Peyer's patch (tissue), 4 donors: ENCODE measurements at regions not wholly inside any gene's neighbourhood (a gene's known extent, or its start where the extent isn't known, plus 50 kb on each side); places are given as distances from the start of the nearest gene placed in this dataset.

ENCODE experiments used
- POLR2A ChIP-seq, 2 donors: fragments of 450-650 bp; IDR thresholded peaks; one replicate each; pipeline ENCODE4 v1.5.1; 2017; ENCODE audit warnings: antibody characterized with exemption in 2 of 2, mild to moderate bottlenecking in 2 of 2, moderate library complexity in 2 of 2
- TF ChIP-seq, protein P1 (sequence below), 6 experiments: fragments of 450-650 bp in 4 of 6; fragments of 200-600 bp in 2 of 6; sonication (generic) in 1 of 6; IDR thresholded peaks; one replicate each; pipeline ENCODE4 v1.5.1; 2017 to 2019; ENCODE audit warnings: antibody characterized with exemption in 6 of 6, mild to moderate bottlenecking in 3 of 6, moderate library complexity in 1 of 6

- TF ChIP-seq, protein P1, sequence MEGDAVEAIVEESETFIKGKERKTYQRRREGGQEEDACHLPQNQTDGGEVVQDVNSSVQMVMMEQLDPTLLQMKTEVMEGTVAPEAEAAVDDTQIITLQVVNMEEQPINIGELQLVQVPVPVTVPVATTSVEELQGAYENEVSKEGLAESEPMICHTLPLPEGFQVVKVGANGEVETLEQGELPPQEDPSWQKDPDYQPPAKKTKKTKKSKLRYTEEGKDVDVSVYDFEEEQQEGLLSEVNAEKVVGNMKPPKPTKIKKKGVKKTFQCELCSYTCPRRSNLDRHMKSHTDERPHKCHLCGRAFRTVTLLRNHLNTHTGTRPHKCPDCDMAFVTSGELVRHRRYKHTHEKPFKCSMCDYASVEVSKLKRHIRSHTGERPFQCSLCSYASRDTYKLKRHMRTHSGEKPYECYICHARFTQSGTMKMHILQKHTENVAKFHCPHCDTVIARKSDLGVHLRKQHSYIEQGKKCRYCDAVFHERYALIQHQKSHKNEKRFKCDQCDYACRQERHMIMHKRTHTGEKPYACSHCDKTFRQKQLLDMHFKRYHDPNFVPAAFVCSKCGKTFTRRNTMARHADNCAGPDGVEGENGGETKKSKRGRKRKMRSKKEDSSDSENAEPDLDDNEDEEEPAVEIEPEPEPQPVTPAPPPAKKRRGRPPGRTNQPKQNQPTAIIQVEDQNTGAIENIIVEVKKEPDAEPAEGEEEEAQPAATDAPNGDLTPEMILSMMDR (IDR thresholded peaks at IDR 0.05), result no peak
- TF ChIP-seq POLR2A (IDR thresholded peaks at IDR 0.05), result no peak
Measured at GRCh38 chr11:91257667-91258066, 967.0 kb upstream of the FAT3 start.
